ENCODE measurements at regions not wholly inside any gene's neighbourhood (a gene's known extent, or its start where the extent isn't known, plus 50 kb on each side); places are given as distances from the start of the nearest gene placed in this dataset.

DNA sequence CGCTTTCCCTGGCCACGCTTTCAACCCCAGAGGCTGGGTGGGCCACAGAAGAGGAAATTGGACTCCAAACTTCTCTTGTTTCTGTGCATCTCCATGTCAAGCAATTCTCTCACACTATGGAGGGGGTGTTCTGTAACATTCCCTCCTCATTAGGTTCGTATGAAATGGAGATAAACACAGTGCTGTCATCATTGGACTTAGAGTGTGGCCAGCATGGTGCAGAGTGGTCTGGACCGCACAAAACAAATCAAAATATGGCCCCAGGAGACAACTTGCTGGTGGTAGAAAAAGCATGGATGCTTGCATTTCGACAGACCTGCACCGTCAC, 655.2 kb downstream of the BNC2 start (continued):
- TF ChIP-seq, protein P1, sequence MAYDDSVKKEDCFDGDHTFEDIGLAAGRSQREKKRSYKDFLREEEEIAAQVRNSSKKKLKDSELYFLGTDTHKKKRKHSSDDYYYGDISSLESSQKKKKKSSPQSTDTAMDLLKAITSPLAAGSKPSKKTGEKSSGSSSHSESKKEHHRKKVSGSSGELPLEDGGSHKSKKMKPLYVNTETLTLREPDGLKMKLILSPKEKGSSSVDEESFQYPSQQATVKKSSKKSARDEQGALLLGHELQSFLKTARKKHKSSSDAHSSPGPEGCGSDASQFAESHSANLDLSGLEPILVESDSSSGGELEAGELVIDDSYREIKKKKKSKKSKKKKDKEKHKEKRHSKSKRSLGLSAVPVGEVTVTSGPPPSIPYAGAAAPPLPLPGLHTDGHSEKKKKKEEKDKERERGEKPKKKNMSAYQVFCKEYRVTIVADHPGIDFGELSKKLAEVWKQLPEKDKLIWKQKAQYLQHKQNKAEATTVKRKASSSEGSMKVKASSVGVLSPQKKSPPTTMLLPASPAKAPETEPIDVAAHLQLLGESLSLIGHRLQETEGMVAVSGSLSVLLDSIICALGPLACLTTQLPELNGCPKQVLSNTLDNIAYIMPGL (CRISPR knock-in tag; IDR thresholded peaks at IDR 0.05; ENCODE audit: borderline replicate concordance) = no peak

DNA sequence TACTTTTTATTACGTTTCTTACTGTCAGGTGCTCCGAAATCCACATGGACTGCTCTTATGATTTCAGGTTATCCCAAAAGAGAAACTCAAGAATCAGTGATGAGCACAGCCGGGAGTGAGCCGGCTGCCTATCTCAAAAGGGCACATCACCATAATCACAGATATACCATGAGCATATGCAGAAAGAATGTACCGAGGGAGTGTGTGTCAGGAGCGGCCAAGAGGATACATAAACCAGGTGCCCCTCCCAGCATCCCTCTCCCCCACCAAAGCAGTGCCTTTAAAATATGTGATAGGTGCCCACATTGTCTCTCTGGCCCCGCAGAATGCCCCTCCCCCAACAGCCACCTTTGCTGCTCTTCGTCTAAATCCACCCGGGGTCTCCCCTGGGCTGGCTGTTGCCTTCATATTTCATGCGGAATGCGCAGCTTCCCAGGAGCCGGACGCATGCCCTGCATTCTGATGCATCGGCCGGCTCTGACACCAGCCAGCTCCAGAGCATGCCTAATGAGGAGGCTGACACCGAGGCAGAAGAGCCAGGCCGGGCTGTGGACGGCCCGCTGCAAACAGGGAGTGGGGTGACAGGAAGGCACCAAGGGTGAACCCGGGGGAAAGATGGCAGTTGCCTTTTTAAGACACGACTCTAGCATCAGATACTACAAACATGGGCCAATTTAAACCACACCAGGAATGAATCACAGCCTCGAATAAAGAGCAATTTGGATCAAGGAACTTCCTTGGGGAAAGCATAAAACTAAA, 652.3 kb downstream of the BNC2 start:
- no peak for FAIRE-seq
- H3K4me1 ChIP-seq = peaks cover 46% of the 10 kb centered on the region
- H3K27ac ChIP-seq = peak overlapping the region in 1 of 2 experiments; percentile 58; a peak in 3 of 6 replicates
- no peak for DNase-seq (ENCODE audit: low read depth in 1 of 2, low spot score in 1 of 2)
- ATAC-seq = no peak
- POLR2A ChIA-PET = no interaction called here
- CTCF ChIA-PET = interaction anchor here (0.7 kb wide), 1 partner anchor 15 kb away, joined by 3 read pairs; no protein-coding TSS in a partner anchor
- TF ChIP-seq HOXA7 (CRISPR knock-in tag; IDR thresholded peaks at IDR 0.05) (no peak), EP300 (IDR thresholded peaks at IDR 0.05) (no peak), HOXB5 (CRISPR knock-in tag; IDR thresholded peaks at IDR 0.05) (no peak)
- no peak overlapping the region for H3K4me2 ChIP-seq
- 86% methylated on average over 22 of the region's 22 CpGs for WGBS (ENCODE audit: missing lambda C conversion rate)
- no peak overlapping the region for H3K4me3 ChIP-seq
- H3K9me3 ChIP-seq = no peaks in the 10 kb centered on the region

DNA sequence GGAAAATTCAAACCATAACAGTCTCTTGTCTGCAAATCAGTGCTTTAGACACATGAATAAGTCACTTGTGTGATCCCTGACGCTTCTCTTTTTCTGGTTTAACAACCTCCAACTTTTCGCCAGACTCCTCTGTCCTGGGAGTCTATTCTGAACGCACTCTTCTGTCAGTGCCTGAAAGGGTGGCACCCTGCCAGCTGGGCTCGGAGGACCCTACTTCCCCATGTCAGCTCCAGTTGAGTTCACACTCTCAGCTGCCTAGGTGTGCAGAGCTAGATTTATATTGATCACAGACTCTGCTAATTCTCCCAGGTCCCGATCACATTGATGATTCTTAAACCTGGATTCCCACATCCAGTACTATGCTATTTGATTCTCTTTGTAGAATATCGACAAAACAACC, 649.1 kb downstream of the BNC2 start:
- H3K9me3 ChIP-seq = peaks cover 10% of the 10 kb centered on the region; the same call in 1 of the 3 replicates
- FAIRE-seq (no peak), DNase-seq (ENCODE audit: low read depth in 1 of 2, low spot score in 1 of 2) (no peak), ATAC-seq (no peak)
- ChIA-PET CTCF (interaction anchor here (1.1 kb wide), 1 partner anchor 18 kb away, joined by 3 read pairs; no protein-coding TSS in a partner anchor), POLR2A (no interaction called here)
- WGBS (ENCODE audit: missing lambda C conversion rate) = 77% methylated on average over 6 of the region's 6 CpGs
- peak overlapping the region; percentile 20 to 61; a peak in 5 of 6 replicates for H3K27ac ChIP-seq
- TF ChIP-seq POLR2AphosphoS2 (conservative IDR thresholded peaks at IDR 0.05; ENCODE audit: low read length) (no peak), PHF8 (IDR thresholded peaks at IDR 0.05; ENCODE audit: borderline replicate concordance, low read depth) (no peak), GATA3 (IDR thresholded peaks at IDR 0.05; ENCODE audit: borderline replicate concordance) (no peak)
- TF ChIP-seq, protein P2, sequence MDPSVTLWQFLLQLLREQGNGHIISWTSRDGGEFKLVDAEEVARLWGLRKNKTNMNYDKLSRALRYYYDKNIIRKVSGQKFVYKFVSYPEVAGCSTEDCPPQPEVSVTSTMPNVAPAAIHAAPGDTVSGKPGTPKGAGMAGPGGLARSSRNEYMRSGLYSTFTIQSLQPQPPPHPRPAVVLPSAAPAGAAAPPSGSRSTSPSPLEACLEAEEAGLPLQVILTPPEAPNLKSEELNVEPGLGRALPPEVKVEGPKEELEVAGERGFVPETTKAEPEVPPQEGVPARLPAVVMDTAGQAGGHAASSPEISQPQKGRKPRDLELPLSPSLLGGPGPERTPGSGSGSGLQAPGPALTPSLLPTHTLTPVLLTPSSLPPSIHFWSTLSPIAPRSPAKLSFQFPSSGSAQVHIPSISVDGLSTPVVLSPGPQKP (IDR thresholded peaks at IDR 0.05; ENCODE audit: low read depth, low read length) = no peak
- peak overlapping the region; percentile 15; the same call in 2 of the 3 replicates for H3K4me2 ChIP-seq
- H3K4me3 ChIP-seq = no peak overlapping the region
- H3K4me1 ChIP-seq = peaks cover 36% of the 10 kb centered on the region

DNA sequence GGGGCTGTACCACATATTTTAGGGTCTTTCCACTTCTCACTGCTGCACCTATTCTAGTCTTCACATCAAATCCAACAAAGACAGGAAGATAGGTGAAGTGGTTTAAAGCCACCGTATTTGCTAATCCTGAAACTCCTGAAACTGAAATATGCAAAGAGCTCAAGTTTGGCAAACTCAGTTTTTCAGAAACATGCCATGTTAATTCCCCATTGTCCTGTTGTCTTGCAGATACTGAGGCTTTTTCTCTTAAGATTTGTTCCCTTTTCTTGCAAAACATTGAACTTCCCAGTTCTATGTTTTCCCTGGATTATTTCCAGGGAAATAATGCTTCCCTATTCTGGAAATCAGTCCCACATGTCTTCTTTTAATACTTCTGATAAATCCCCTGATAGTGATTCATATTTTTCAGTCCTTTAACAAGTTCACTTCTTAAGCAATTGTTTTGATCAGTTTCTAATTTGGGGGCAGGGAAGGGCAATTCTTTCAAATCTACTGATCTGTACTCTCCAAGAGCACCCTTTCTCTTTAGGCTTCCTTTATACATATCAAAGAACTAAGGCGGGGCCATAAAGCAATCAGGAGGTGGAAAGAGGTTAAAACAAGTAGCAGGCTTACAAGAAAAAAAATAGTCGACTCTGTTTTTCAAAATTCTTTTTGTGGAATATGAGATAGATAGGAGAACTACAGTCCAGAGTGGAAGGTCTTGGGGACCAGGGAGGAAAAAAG, 648.5 kb downstream of the BNC2 start:
- FAIRE-seq = no peak
- H3K4me2 ChIP-seq = peak overlapping the region; percentile 15; the same call in 2 of the 3 replicates
- no peak overlapping the region for H3K4me3 ChIP-seq
- no peak for DNase-seq (ENCODE audit: low read depth in 1 of 2, low spot score in 1 of 2)
- no peak for TF ChIP-seq RAD21 (conservative IDR thresholded peaks at IDR 0.05 in 1 of 2, IDR thresholded peaks at IDR 0.05 in 1 of 2)
- no peak for TF ChIP-seq POLR2A (IDR thresholded peaks at IDR 0.05; ENCODE audit: low read length)
- no peak for TF ChIP-seq SREBF2 (IDR thresholded peaks at IDR 0.05)
- no peak for TF ChIP-seq JUN (IDR thresholded peaks at IDR 0.05)
- TF ChIP-seq KDM1A (IDR thresholded peaks at IDR 0.05; ENCODE audit: low read depth) = no peak
- POLR2A ChIA-PET = no interaction called here
- CTCF ChIA-PET = interaction anchor here (1.1 kb wide), 1 partner anchor 18 kb away, joined by 3 read pairs; no protein-coding TSS in a partner anchor
- WGBS (ENCODE audit: missing lambda C conversion rate) = 38% methylated on average over 3 of the region's 3 CpGs
- H3K27ac ChIP-seq = peak overlapping the region; percentile 20 to 61
- no peak for ATAC-seq
- H3K9me3 ChIP-seq = peaks cover 10% of the 10 kb centered on the region; the same call in 1 of the 3 replicates
- peaks cover 33% of the 10 kb centered on the region for H3K4me1 ChIP-seq
